ENCODE measurements at regions not wholly inside any gene's neighbourhood (a gene's known extent, or its start where the extent isn't known, plus 50 kb on each side); places are given as distances from the start of the nearest gene placed in this dataset.

- H2AFZ ChIP-seq (ENCODE audit: low read depth): peak overlapping the region; percentile 36
Measured at GRCh38 chr5:109931049-109931780, 241.5 kb downstream of the MAN2A1 start.

GRCh38 chr5:109935833-109936490, 246.2 kb downstream of the MAN2A1 start:
- H3K36me3 ChIP-seq (ENCODE audit: insufficient read depth): no peaks in the 10 kb centered on the region
- peaks cover 83% of the 10 kb centered on the region for H3K4me1 ChIP-seq (ENCODE audit: low read depth, poor library complexity, severe bottlenecking)
- no peaks in the 10 kb centered on the region for H3K27me3 ChIP-seq (ENCODE audit: insufficient read depth, low read depth)
- H3K9ac ChIP-seq: peak overlapping the region; percentile 44; the same call in 1 of the 2 replicates
- H3K27ac ChIP-seq: peak overlapping the region; percentile 94
- no peak overlapping the region for H3K4me3 ChIP-seq (IDR thresholded peaks at IDR 0.05; ENCODE audit: insufficient read depth, low read depth, low read length)
- H3K79me2 ChIP-seq (ENCODE audit: insufficient read depth, low read depth): no peaks in the 10 kb centered on the region
- TF ChIP-seq CTCF (conservative IDR thresholded peaks at IDR 0.05; ENCODE audit: low read depth, low read length): no peak
- peak overlapping the region; percentile 52 for H3K4me2 ChIP-seq
- H2AFZ ChIP-seq (ENCODE audit: low read depth): peak overlapping the region; percentile 39
- H4K20me1 ChIP-seq (ENCODE audit: insufficient read depth): no peaks in the 10 kb centered on the region

More at GRCh38 chr5:109931049-109931780, 241.5 kb downstream of the MAN2A1 start:
- Histone ChIP-seq H3K4me1 (ENCODE audit: low read depth, poor library complexity, severe bottlenecking) (peaks cover 81% of the 10 kb centered on the region), H4K20me1 (ENCODE audit: insufficient read depth) (no peaks in the 10 kb centered on the region), H3K27ac (peak overlapping the region; percentile 63), H3K79me2 (ENCODE audit: insufficient read depth, low read depth) (no peaks in the 10 kb centered on the region), H3K4me2 (peak overlapping the region; percentile 87), H3K27me3 (ENCODE audit: insufficient read depth, low read depth) (no peaks in the 10 kb centered on the region), H3K36me3 (ENCODE audit: insufficient read depth) (no peaks in the 10 kb centered on the region), H3K4me3 (IDR thresholded peaks at IDR 0.05; ENCODE audit: insufficient read depth, low read depth, low read length) (no peak overlapping the region), H3K9ac (no peak overlapping the region; the same call in 1 of the 2 replicates)
- TF ChIP-seq CTCF (conservative IDR thresholded peaks at IDR 0.05; ENCODE audit: low read depth, low read length): no peak

GRCh38 chr5:109936996-109937395, 247.3 kb downstream of the MAN2A1 start:
- peak overlapping the region; percentile 94 for H3K27ac ChIP-seq
- H3K4me2 ChIP-seq: peak overlapping the region; percentile 52
- no peak overlapping the region for H3K4me3 ChIP-seq (IDR thresholded peaks at IDR 0.05; ENCODE audit: insufficient read depth, low read depth, low read length)
- H3K4me1 ChIP-seq (ENCODE audit: low read depth, poor library complexity, severe bottlenecking): peaks cover 83% of the 10 kb centered on the region
- TF ChIP-seq CTCF (conservative IDR thresholded peaks at IDR 0.05; ENCODE audit: low read depth, low read length): no peak
- peak overlapping the region; percentile 44; the same call in 1 of the 2 replicates for H3K9ac ChIP-seq
- H3K36me3 ChIP-seq (ENCODE audit: insufficient read depth): no peaks in the 10 kb centered on the region
- H3K79me2 ChIP-seq (ENCODE audit: insufficient read depth, low read depth): no peaks in the 10 kb centered on the region
- H2AFZ ChIP-seq (ENCODE audit: low read depth): no peak overlapping the region
- no peaks in the 10 kb centered on the region for H3K27me3 ChIP-seq (ENCODE audit: insufficient read depth, low read depth)
- no peaks in the 10 kb centered on the region for H4K20me1 ChIP-seq (ENCODE audit: insufficient read depth)

GRCh38 chr5:109937951-109938350, 248.2 kb downstream of the MAN2A1 start:
- Histone ChIP-seq H4K20me1 (ENCODE audit: insufficient read depth) (no peaks in the 10 kb centered on the region), H3K4me1 (ENCODE audit: low read depth, poor library complexity, severe bottlenecking) (peaks cover 83% of the 10 kb centered on the region), H3K4me2 (peak overlapping the region; percentile 52), H3K36me3 (ENCODE audit: insufficient read depth) (no peaks in the 10 kb centered on the region), H3K27me3 (ENCODE audit: insufficient read depth, low read depth) (no peaks in the 10 kb centered on the region), H3K4me3 (IDR thresholded peaks at IDR 0.05; ENCODE audit: insufficient read depth, low read depth, low read length) (no peak overlapping the region), H3K27ac (peak overlapping the region; percentile 94; the same call in 1 of the 2 replicates), H3K79me2 (ENCODE audit: insufficient read depth, low read depth) (no peaks in the 10 kb centered on the region), H2AFZ (ENCODE audit: low read depth) (no peak overlapping the region), H3K9ac (no peak overlapping the region)
- TF ChIP-seq CTCF (conservative IDR thresholded peaks at IDR 0.05; ENCODE audit: low read depth, low read length): no peak

All from KMS-11 (cell line).